GM23248 (cell line): ENCODE measurements at regions not wholly inside any gene's neighbourhood (a gene's known extent, or its start where the extent isn't known, plus 50 kb on each side); places are given as distances from the start of the nearest gene placed in this dataset.

Experiments used
- EZH2 ChIP-seq: fragments of 200-600 bp; sonication (generic); IDR thresholded peaks from 2 replicates; pipeline ENCODE4 v1.6.1; 2018; ENCODE audit warnings: antibody characterized with exemption, mild to moderate bottlenecking; ENCODE audit not compliant: insufficient read depth, poor library complexity, severe bottlenecking
- EZH2phosphoT487 ChIP-seq: fragments of 200-600 bp; sonication (generic); IDR thresholded peaks from 2 replicates; pipeline ENCODE4 v1.6.1; 2018; ENCODE audit warnings: antibody characterized with exemption, moderate library complexity, mild to moderate bottlenecking, low read depth; ENCODE audit not compliant: insufficient read depth

DNA sequence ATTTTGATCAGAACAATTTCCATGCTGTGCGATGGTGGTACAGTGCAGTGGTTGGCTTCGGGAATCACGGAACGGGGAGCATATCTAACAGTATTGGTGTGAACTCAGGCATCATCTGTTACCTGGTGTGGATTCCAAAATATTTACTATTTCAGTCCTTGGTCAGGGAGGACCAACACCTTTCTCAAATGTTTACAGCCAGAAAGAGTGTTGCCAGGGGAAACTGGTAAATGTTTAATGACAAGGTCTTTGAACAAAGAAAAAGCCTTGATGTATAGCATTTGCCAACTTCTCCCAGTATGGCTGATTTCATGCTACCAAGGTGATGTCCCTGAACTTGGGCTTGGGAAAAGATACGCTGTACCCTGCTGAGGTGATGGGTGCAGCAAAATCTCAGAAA is 145.6 kb upstream of the POC5 start:
- TF ChIP-seq EZH2 (no peak), EZH2phosphoT487 (no peak)
